T-cell (primary cell): ENCODE measurements at regions not wholly inside any gene's neighbourhood (a gene's known extent, or its start where the extent isn't known, plus 50 kb on each side); places are given as distances from the start of the nearest gene placed in this dataset.

Experiments used
- ATAC-seq, 4 experiments: fragments of 200-7000 bp in 3 of 4; fragments of 150-1000 bp in 1 of 4; cut with Tn5 transposase; replicated peaks in 1 of 4; 1 replicate in 3 of 4; 2 replicates in 1 of 4; pipeline ENCODE4 v1.10.0; 2021; ENCODE audit warnings: moderate library complexity in 3 of 4, mild to moderate bottlenecking in 2 of 4, moderate number of reproducible peaks in 1 of 4
- CTCF ChIA-PET, 2 donors: fragments of 300-600 bp; sonication (Branson Sonifier 250); formaldehyde crosslinking; loops; one replicate each; lab custom pipeline; 2022; ENCODE audit warnings: antibody characterized with exemption in 2 of 2; lab: Charles Lee
- POLR2A ChIA-PET, 2 donors: fragments of 300-600 bp; sonication (Branson Sonifier 250); formaldehyde crosslinking; loops; one replicate each; lab custom pipeline; 2022; ENCODE audit warnings: antibody characterized with exemption in 2 of 2; lab: Charles Lee
- DNase-seq, 35 experiments: peaks; one replicate each; pipeline versions ENCODE4 v3.0.0 to v3.0.0-alpha.2; 2013 to 2023
- H3K27ac ChIP-seq: one replicate; pipeline ENCODE4 v1.5.1; 2013; ENCODE audit warnings: low read length
- H3K27me3 ChIP-seq, 2 experiments: replicated peaks in 1 of 2; 1 replicate in 1 of 2; 2 replicates in 1 of 2; pipeline versions ENCODE4 v1.6.1 to v1.7.0; 2013; ENCODE audit warnings: low read length in 1 of 2, mixed read lengths in 1 of 2; ENCODE audit not compliant: control insufficient read depth in 2 of 2, insufficient read depth in 2 of 2; ENCODE audit errors: extremely low read depth in 1 of 2
- H3K36me3 ChIP-seq, 2 donors: 1 replicate in 1 of 2; 2 replicates in 1 of 2; pipeline versions ENCODE4 v1.6.1 to v1.7.0; 2013; ENCODE audit warnings: low read length in 1 of 2; ENCODE audit not compliant: control insufficient read depth in 2 of 2, insufficient read depth in 1 of 2; ENCODE audit errors: extremely low read depth in 1 of 2
- H3K4me1 ChIP-seq, 2 experiments: 1 replicate in 1 of 2; 2 replicates in 1 of 2; pipeline versions ENCODE4 v1.6.1 to v1.7.0; 2013; ENCODE audit warnings: low read length in 2 of 2, mixed read lengths in 1 of 2; ENCODE audit not compliant: insufficient read depth in 2 of 2, control insufficient read depth in 1 of 2; ENCODE audit errors: extremely low read depth in 1 of 2
- H3K4me3 ChIP-seq, 2 donors: 1 replicate in 1 of 2; 2 replicates in 1 of 2; pipeline versions ENCODE4 v1.5.1 to v1.7.0; 2013; ENCODE audit warnings: mild to moderate bottlenecking in 2 of 2, low read length in 1 of 2, moderate library complexity in 1 of 2; ENCODE audit not compliant: control insufficient read depth in 1 of 2; ENCODE audit errors: extremely low read depth in 1 of 2
- H3K9me3 ChIP-seq: 2 replicates; pipeline ENCODE4 v1.7.0; 2013
- H3K27ac Mint-ChIP-seq, 2 donors: one replicate each; pipeline ENCODE4 v1.8.0; 2020 to 2021; ENCODE audit warnings: mild to moderate bottlenecking in 2 of 2, mixed read lengths in 2 of 2
- H3K27me3 Mint-ChIP-seq, 2 donors: one replicate each; pipeline ENCODE4 v1.8.0; 2021 to 2022; ENCODE audit warnings: mixed read lengths in 2 of 2
- H3K36me3 Mint-ChIP-seq: one replicate; pipeline ENCODE4 v1.8.0; 2021; ENCODE audit warnings: mixed read lengths
- H3K4me1 Mint-ChIP-seq, 3 donors: one replicate each; pipeline ENCODE4 v1.8.0; 2020 to 2022; ENCODE audit warnings: mixed read lengths in 3 of 3, mild to moderate bottlenecking in 1 of 3
- H3K4me3 Mint-ChIP-seq, 3 donors: one replicate each; pipeline ENCODE4 v1.8.0; 2020 to 2022; ENCODE audit warnings: mild to moderate bottlenecking in 3 of 3, mixed read lengths in 3 of 3, moderate library complexity in 3 of 3
- H3K9me3 Mint-ChIP-seq, 3 donors: one replicate each; pipeline ENCODE4 v1.8.0; 2020 to 2022; ENCODE audit warnings: mixed read lengths in 3 of 3
- WGBS: methylation state at CpG from one replicate; pipeline ENCODE4 v1.1.5; 2013; ENCODE audit warnings: missing lambda C conversion rate; ENCODE audit not compliant: insufficient coverage; 5-methylcytosine and 5-hydroxymethylcytosine counted together

GRCh38 chr14:34218881-34219280 lies 243.2 kb downstream of the SPTSSA start:
- ChIA-PET CTCF (interaction anchor here (0.6 to 1.2 kb wide), 2 partner anchors 10 to 334 kb away, joined by 3 to 5 read pairs; no protein-coding TSS in a partner anchor), POLR2A (no interaction called here)
- Histone ChIP-seq H3K36me3 (no peaks in the 10 kb centered on the region), H3K9me3 (no peaks in the 10 kb centered on the region), H3K4me1 (no peaks in the 10 kb centered on the region), H3K27ac (no peak overlapping the region), H3K4me3 (no peak overlapping the region), H3K27me3 (peaks cover 0 to 3% of the 10 kb centered on the region in 2 experiments)
- ATAC-seq, result no peak
- H3K36me3 Mint-ChIP-seq, result no peaks in the 10 kb centered on the region
- no peaks in the 10 kb centered on the region for H3K9me3 Mint-ChIP-seq
- no peak overlapping the region for H3K4me3 Mint-ChIP-seq
- H3K27ac Mint-ChIP-seq, result no peak overlapping the region
- H3K27me3 Mint-ChIP-seq, result peaks cover 0 to 2% of the 10 kb centered on the region in 2 donors
- DNase-seq, result no peak
- WGBS, result no CpG with 5 or more reads among the region's 2 CpGs
- peaks cover 0 to 7% (median 4%) of the 10 kb centered on the region in 3 donors for H3K4me1 Mint-ChIP-seq

GRCh38 chr14:34214961-34215360 lies 247.1 kb downstream of the SPTSSA start:
- Mint-ChIP-seq H3K36me3 (no peaks in the 10 kb centered on the region), H3K4me3 (no peak overlapping the region), H3K4me1 (peaks cover 0 to 14% (median 2%) of the 10 kb centered on the region in 3 donors), H3K27me3 (peaks cover 0 to 14% of the 10 kb centered on the region in 2 donors), H3K27ac (no peak overlapping the region), H3K9me3 (no peaks in the 10 kb centered on the region)
- Histone ChIP-seq H3K4me1 (no peaks in the 10 kb centered on the region), H3K36me3 (no peaks in the 10 kb centered on the region), H3K4me3 (no peak overlapping the region), H3K9me3 (no peaks in the 10 kb centered on the region), H3K27me3 (no peaks in the 10 kb centered on the region), H3K27ac (no peak overlapping the region)
- ChIA-PET POLR2A (no interaction called here), CTCF (no interaction called here)
- ATAC-seq (no peak), DNase-seq (no peak)
- no CpG with 5 or more reads among the region's 5 CpGs for WGBS

GRCh38 chr14:34213332-34213731 lies 248.7 kb downstream of the SPTSSA start:
- DNase-seq, result no peak
- ATAC-seq, result peak in 1 of 4 experiments; percentile 17
- H3K4me1 ChIP-seq, result no peaks in the 10 kb centered on the region
- CTCF ChIA-PET, result no interaction called here
- POLR2A ChIA-PET, result no interaction called here
- H3K4me3 ChIP-seq, result no peak overlapping the region
- no peaks in the 10 kb centered on the region for H3K9me3 Mint-ChIP-seq
- H3K27ac ChIP-seq, result no peak overlapping the region
- H3K27me3 Mint-ChIP-seq, result peaks cover 0 to 24% of the 10 kb centered on the region in 2 donors
- no peaks in the 10 kb centered on the region for H3K9me3 ChIP-seq
- H3K27me3 ChIP-seq, result no peaks in the 10 kb centered on the region
- peak overlapping the region in 1 of 3 donors; percentile 35 for H3K4me3 Mint-ChIP-seq
- H3K4me1 Mint-ChIP-seq, result peaks cover 0 to 14% (median 2%) of the 10 kb centered on the region in 3 donors
- peak overlapping the region in 1 of 2 donors; percentile 80 for H3K27ac Mint-ChIP-seq
- no peaks in the 10 kb centered on the region for H3K36me3 ChIP-seq
- 46% methylated on average over 2 of the region's 10 CpGs for WGBS
- H3K36me3 Mint-ChIP-seq, result no peaks in the 10 kb centered on the region

GRCh38 chr14:34212172-34212929 lies 249.7 kb downstream of the SPTSSA start:
- no peak for DNase-seq
- ChIA-PET POLR2A (no interaction called here), CTCF (no interaction called here)
- Histone ChIP-seq H3K27me3 (no peaks in the 10 kb centered on the region), H3K4me3 (no peak overlapping the region), H3K36me3 (no peaks in the 10 kb centered on the region), H3K9me3 (no peaks in the 10 kb centered on the region), H3K27ac (no peak overlapping the region), H3K4me1 (no peaks in the 10 kb centered on the region)
- Mint-ChIP-seq H3K36me3 (no peaks in the 10 kb centered on the region), H3K9me3 (no peaks in the 10 kb centered on the region), H3K4me3 (peak overlapping the region in 1 of 3 donors; percentile 47), H3K27me3 (peaks cover 0 to 26% of the 10 kb centered on the region in 2 donors), H3K27ac (peak overlapping the region in 1 of 2 donors; percentile 21), H3K4me1 (peaks cover 0 to 14% (median 2%) of the 10 kb centered on the region in 3 donors)
- WGBS, result 60% methylated on average over 3 of the region's 7 CpGs
- no peak for ATAC-seq

GRCh38 chr14:34211732-34212131 lies 250.3 kb downstream of the SPTSSA start:
- ChIA-PET POLR2A (no interaction called here), CTCF (no interaction called here)
- Mint-ChIP-seq H3K9me3 (no peaks in the 10 kb centered on the region), H3K27me3 (peaks cover 0 to 26% of the 10 kb centered on the region in 2 donors), H3K27ac (peak overlapping the region in 1 of 2 donors; percentile 37), H3K36me3 (no peaks in the 10 kb centered on the region), H3K4me3 (peak overlapping the region in 1 of 3 donors; percentile 47), H3K4me1 (peaks cover 0 to 14% (median 2%) of the 10 kb centered on the region in 3 donors)
- Histone ChIP-seq H3K36me3 (no peaks in the 10 kb centered on the region), H3K27ac (no peak overlapping the region), H3K27me3 (no peaks in the 10 kb centered on the region), H3K9me3 (no peaks in the 10 kb centered on the region), H3K4me3 (no peak overlapping the region), H3K4me1 (no peaks in the 10 kb centered on the region)
- 60% methylated on average over 1 of the region's 3 CpGs for WGBS
- no peak for ATAC-seq
- no peak for DNase-seq

- no peaks in the 10 kb centered on the region for H3K4me1 ChIP-seq
- no peaks in the 10 kb centered on the region for H3K9me3 ChIP-seq
- 40% methylated on average over 3 of the region's 3 CpGs for WGBS
- Mint-ChIP-seq H3K27ac (no peak overlapping the region), H3K9me3 (peaks cover 0 to 3% (median 0%) of the 10 kb centered on the region in 3 donors), H3K4me1 (peaks cover 0 to 20% (median 2%) of the 10 kb centered on the region in 3 donors), H3K36me3 (no peaks in the 10 kb centered on the region), H3K27me3 (peaks cover 0 to 26% of the 10 kb centered on the region in 2 donors), H3K4me3 (no peak overlapping the region)
- CTCF ChIA-PET, result interaction anchor here (0.6 to 0.7 kb wide), 3 partner anchors 10 to 548 kb away, joined by 3 to 5 read pairs (median 5); no protein-coding TSS in a partner anchor
- no peak overlapping the region for H3K4me3 ChIP-seq
- DNase-seq (no peak), ATAC-seq (no peak)
- H3K27me3 ChIP-seq, result no peaks in the 10 kb centered on the region
- H3K27ac ChIP-seq, result no peak overlapping the region
- no peaks in the 10 kb centered on the region for H3K36me3 ChIP-seq
- POLR2A ChIA-PET, result no interaction called here
Observed at GRCh38 chr14:34208532-34208931, 253.5 kb downstream of the SPTSSA start.
